HG02943 (cell line): ENCODE measurements at regions not wholly inside any gene's neighbourhood (a gene's known extent, or its start where the extent isn't known, plus 50 kb on each side); places are given as distances from the start of the nearest gene placed in this dataset.

Experiments
- ATAC-seq: cut with Tn5 transposase; IDR thresholded peaks from one replicate; pipeline ENCODE4 v1.9.1; 2021; ENCODE audit warnings: mild to moderate bottlenecking, low read depth, moderate library complexity; ENCODE audit not compliant: unreplicated experiment

GRCh38 chr3:14304101-14305045 lies 98.0 kb upstream of the SLC6A6 start:
- no peak for ATAC-seq

- no peak for ATAC-seq
Measured at GRCh38 chr3:14305324-14305723, 97.1 kb upstream of the SLC6A6 start.

GRCh38 chr3:14306142-14306541 lies 96.3 kb upstream of the SLC6A6 start:
- ATAC-seq: no peak

GRCh38 chr3:14307656-14308302 lies 94.6 kb upstream of the SLC6A6 start:
- no peak for ATAC-seq

GRCh38 chr3:14311729-14312128 lies 90.7 kb upstream of the SLC6A6 start:
- no peak for ATAC-seq

- no peak for ATAC-seq
Measured at GRCh38 chr3:14312375-14312774, 90.0 kb upstream of the SLC6A6 start.

GRCh38 chr3:14317057-14317553 lies 85.3 kb upstream of the SLC6A6 start:
- ATAC-seq: no peak

GRCh38 chr3:14318646-14319045 lies 83.8 kb upstream of the SLC6A6 start:
- no peak for ATAC-seq

GRCh38 chr3:14319654-14320182 lies 82.7 kb upstream of the SLC6A6 start:
- no peak for ATAC-seq

GRCh38 chr3:14320219-14320618 lies 82.2 kb upstream of the SLC6A6 start:
- no peak for ATAC-seq

GRCh38 chr3:14322001-14322400 lies 80.4 kb upstream of the SLC6A6 start:
- no peak for ATAC-seq

GRCh38 chr3:14322667-14323295 lies 79.6 kb upstream of the SLC6A6 start:
- ATAC-seq: no peak

- no peak for ATAC-seq
Measured at GRCh38 chr3:14323401-14324223, 78.8 kb upstream of the SLC6A6 start.

- no peak for ATAC-seq
Measured at GRCh38 chr3:14324224-14324944, 78.0 kb upstream of the SLC6A6 start.

- no peak for ATAC-seq
Measured at GRCh38 chr3:14328422-14328821, 74.0 kb upstream of the SLC6A6 start.

GRCh38 chr3:14329116-14329830 lies 73.1 kb upstream of the SLC6A6 start:
- no peak for ATAC-seq

- ATAC-seq: no peak
Measured at GRCh38 chr3:14329842-14330241, 72.6 kb upstream of the SLC6A6 start.

GRCh38 chr3:14330508-14330907 lies 71.9 kb upstream of the SLC6A6 start:
- ATAC-seq: no peak

GRCh38 chr3:14331251-14331650 lies 71.2 kb upstream of the SLC6A6 start:
- ATAC-seq: no peak
